Liver (tissue), 8 donors: ENCODE measurements at regions not wholly inside any gene's neighbourhood (a gene's known extent, or its start where the extent isn't known, plus 50 kb on each side); places are given as distances from the start of the nearest gene placed in this dataset.
A peak's percentile ranks its signal among the peaks of the same experiment; 100 is the strongest.

ENCODE experiments used
- DNase-seq: peaks from one replicate; pipeline ENCODE4 v3.0.0-alpha.2; 2017; ENCODE audit warnings: low spot score
- H3K27ac ChIP-seq, 2 donors: one replicate each; pipeline ENCODE4 v1.7.0; 2013; ENCODE audit warnings: inconsistent platforms in 2 of 2, low read length in 2 of 2, control low read depth in 1 of 2, low read depth in 1 of 2, mild to moderate bottlenecking in 1 of 2
- H3K27me3 ChIP-seq, 4 donors: one replicate each; pipeline versions ENCODE4 v1.6.1 to v1.7.0; 2013; ENCODE audit warnings: low read length in 3 of 4, inconsistent platforms in 1 of 4, mild to moderate bottlenecking in 1 of 4, moderate library complexity in 1 of 4; ENCODE audit not compliant: control insufficient read depth in 4 of 4, insufficient read depth in 4 of 4
- H3K36me3 ChIP-seq, 4 donors: one replicate each; pipeline versions ENCODE4 v1.6.1 to v1.7.0; 2013; ENCODE audit warnings: low read length in 3 of 4, mild to moderate bottlenecking in 3 of 4, low read depth in 1 of 4, moderate library complexity in 1 of 4; ENCODE audit not compliant: control insufficient read depth in 4 of 4, insufficient read depth in 3 of 4
- H3K4me1 ChIP-seq, 4 donors: one replicate each; pipeline versions ENCODE4 v1.6.1 to v1.7.0; 2013; ENCODE audit warnings: low read length in 3 of 4, mild to moderate bottlenecking in 3 of 4, moderate library complexity in 1 of 4; ENCODE audit not compliant: control insufficient read depth in 4 of 4, insufficient read depth in 4 of 4
- H3K4me3 ChIP-seq, 3 donors: one replicate each; pipeline versions ENCODE4 v1.6.1 to v1.7.0; 2013; ENCODE audit warnings: low read length in 3 of 3, control low read depth in 1 of 3, low read depth in 1 of 3, mild to moderate bottlenecking in 1 of 3
- H3K9ac ChIP-seq, 2 donors: one replicate each; pipeline ENCODE4 v1.7.0; 2013; ENCODE audit warnings: low read length in 2 of 2, mild to moderate bottlenecking in 2 of 2, moderate library complexity in 2 of 2, control low read depth in 1 of 2, low read depth in 1 of 2
- H3K9me3 ChIP-seq, 4 donors: one replicate each; pipeline versions ENCODE4 v1.6.1 to v1.7.0; 2013; ENCODE audit warnings: low read length in 3 of 4; ENCODE audit not compliant: control insufficient read depth in 4 of 4
- ATF3 ChIP-seq: IDR thresholded peaks from 2 replicates; pipeline ENCODE4 v1.6.1; 2016; ENCODE audit warnings: antibody characterized with exemption
- CTCF ChIP-seq: fragments of 150-350 bp; IDR thresholded peaks from 2 replicates; pipeline ENCODE4 v1.5.1; 2017; ENCODE audit warnings: improper control_type of control experiment, low read depth, low read length; ENCODE audit not compliant: missing input control
- EGR1 ChIP-seq, 2 donors: IDR thresholded peaks; 2 replicates each; pipeline ENCODE4 v1.6.1; 2016 to 2018; ENCODE audit warnings: antibody characterized with exemption in 2 of 2, low read depth in 2 of 2
- FOXA1 ChIP-seq: IDR thresholded peaks from 2 replicates; pipeline ENCODE4 v1.6.1; 2016; ENCODE audit warnings: antibody characterized with exemption
- FOXA2 ChIP-seq: IDR thresholded peaks from 2 replicates; pipeline ENCODE4 v1.6.1; 2016; ENCODE audit warnings: antibody characterized with exemption
- GABPA ChIP-seq, 2 donors: IDR thresholded peaks in 1 of 2; conservative IDR thresholded peaks in 1 of 2; 2 replicates each; pipeline ENCODE4 v1.6.1; 2016; ENCODE audit warnings: antibody characterized with exemption in 2 of 2, mild to moderate bottlenecking in 1 of 2, moderate library complexity in 1 of 2
- HNF4A ChIP-seq, 2 donors: conservative IDR thresholded peaks; 2 replicates each; pipeline ENCODE4 v1.6.1; 2016; ENCODE audit warnings: antibody characterized with exemption in 2 of 2, mild to moderate bottlenecking in 2 of 2
- HNF4G ChIP-seq: IDR thresholded peaks from 2 replicates; pipeline ENCODE4 v1.6.1; 2016; ENCODE audit warnings: antibody characterized with exemption
- JUND ChIP-seq, 2 donors: IDR thresholded peaks; 2 replicates each; pipeline ENCODE4 v1.6.1; 2016; ENCODE audit warnings: antibody characterized with exemption in 2 of 2
- MAX ChIP-seq: IDR thresholded peaks from 2 replicates; pipeline ENCODE4 v1.6.1; 2016; ENCODE audit warnings: antibody characterized with exemption
- NR2F2 ChIP-seq: IDR thresholded peaks from 2 replicates; pipeline ENCODE4 v1.6.1; 2016; ENCODE audit warnings: antibody characterized with exemption
- RAD21 ChIP-seq, 2 donors: IDR thresholded peaks; 2 replicates each; pipeline ENCODE4 v1.6.1; 2016; ENCODE audit warnings: antibody characterized with exemption in 2 of 2, mild to moderate bottlenecking in 2 of 2
- REST ChIP-seq: IDR thresholded peaks from 2 replicates; pipeline ENCODE4 v1.6.1; 2016; ENCODE audit warnings: antibody characterized with exemption, mild to moderate bottlenecking
- RXRA ChIP-seq, 2 donors: IDR thresholded peaks; 2 replicates each; pipeline ENCODE4 v1.6.1; 2017 to 2018; ENCODE audit warnings: antibody characterized with exemption in 2 of 2, mild to moderate bottlenecking in 1 of 2
- TAF1 ChIP-seq: conservative IDR thresholded peaks from 2 replicates; pipeline ENCODE4 v1.6.1; 2016; ENCODE audit warnings: antibody characterized with exemption, mild to moderate bottlenecking
- YY1 ChIP-seq: IDR thresholded peaks from 2 replicates; pipeline ENCODE4 v1.6.1; 2016; ENCODE audit warnings: antibody characterized with exemption, mild to moderate bottlenecking
- ZBTB33 ChIP-seq: IDR thresholded peaks from 2 replicates; pipeline ENCODE4 v1.6.1; 2016; ENCODE audit warnings: antibody characterized with exemption
- WGBS: extraction: QIAGEN DNeasy Blood & Tissue Kit; methylation state at CpG from one replicate; pipeline ENCODE4 v1.1.7; 2013; 5-methylcytosine and 5-hydroxymethylcytosine counted together
- donor health status: healthy.
- donor health status: healthy.
- donor health status: healthy.
- donor health status: healthy.
- donor health status: healthy.

- Histone ChIP-seq H3K4me3 (no peak overlapping the region), H3K27me3 (no peaks in the 10 kb centered on the region), H3K4me1 (peaks cover 6 to 38% (median 20%) of the 10 kb centered on the region in 4 donors), H3K27ac (peak overlapping the region; percentile 84 to 91), H3K9ac (no peak overlapping the region), H3K9me3 (no peaks in the 10 kb centered on the region), H3K36me3 (no peaks in the 10 kb centered on the region)
- TF ChIP-seq ZBTB33 (no peak), EGR1 (IDR thresholded peaks at IDR 0.05; ENCODE audit: low read depth in 2 of 2) (no peak), ATF3 (no peak), RAD21 (IDR thresholded peaks at IDR 0.05) (no peak), FOXA2 (no peak), CTCF (no peak), RXRA (IDR thresholded peaks at IDR 0.05) (no peak), NR2F2 (no peak), JUND (IDR thresholded peaks at IDR 0.05) (no peak), FOXA1 (no peak), REST (no peak), HNF4G (no peak), GABPA (IDR thresholded peaks at IDR 0.05 in 1 of 2, conservative IDR thresholded peaks at IDR 0.05 in 1 of 2) (no peak), TAF1 (no peak), HNF4A (conservative IDR thresholded peaks at IDR 0.05) (no peak), YY1 (no peak), MAX (no peak)
- 77% methylated on average over 2 of the region's 2 CpGs for WGBS
- DNase-seq = no peak
Measured at GRCh38 chr6:37104824-37105147, 65.2 kb upstream of the PIM1 start.
